Stimulated activated CD4-positive, alpha-beta T cell treated with anti-CD3 and anti-CD28 coated beads, Interleukin-12 subunit alpha, Interleukin-12 subunit beta, amount 100 ng/mL, for 48 hours (primary cell): ENCODE measurements at regions not wholly inside any gene's neighbourhood (a gene's known extent, or its start where the extent isn't known, plus 50 kb on each side); places are given as distances from the start of the nearest gene placed in this dataset.

Experiments
- DNase-seq, 3 donors: peaks; one replicate each; pipeline ENCODE4 v3.0.0-alpha.2; 2020; ENCODE audit warnings: low read depth in 2 of 3, low spot score in 1 of 3

- no peak for DNase-seq
Observed at GRCh38 chr3:99128725-99129505, 227.4 kb upstream of the DCBLD2 start.

GRCh38 chr3:99128235-99128634 lies 226.7 kb upstream of the DCBLD2 start:
- no peak for DNase-seq

- no peak for DNase-seq
Observed at GRCh38 chr3:99126316-99126715, 224.8 kb upstream of the DCBLD2 start.

- no peak for DNase-seq
Observed at GRCh38 chr3:99119385-99119784, 217.9 kb upstream of the DCBLD2 start.

DNA sequence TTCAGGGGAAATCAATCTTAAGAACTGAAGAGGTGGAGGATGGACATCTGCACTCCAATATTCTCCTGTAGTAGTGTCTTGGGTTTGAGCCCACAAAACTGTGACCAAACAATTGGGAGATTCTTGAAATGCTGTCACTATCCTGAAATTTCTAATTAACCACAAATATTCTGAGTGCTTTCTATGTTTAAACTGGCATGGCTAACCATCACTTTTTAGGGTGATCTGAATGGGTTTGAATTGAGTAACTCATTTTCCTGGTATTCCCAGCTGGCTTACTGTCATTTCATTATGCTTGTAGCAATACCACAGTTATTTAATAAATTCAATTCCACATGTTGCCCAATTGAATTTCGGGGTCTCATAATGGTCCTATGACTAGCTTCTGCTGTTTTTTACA lies 216.9 kb upstream of the DCBLD2 start:
- no peak for DNase-seq

- DNase-seq: no peak
Observed at GRCh38 chr3:99114565-99115291, 213.2 kb upstream of the DCBLD2 start.

DNA sequence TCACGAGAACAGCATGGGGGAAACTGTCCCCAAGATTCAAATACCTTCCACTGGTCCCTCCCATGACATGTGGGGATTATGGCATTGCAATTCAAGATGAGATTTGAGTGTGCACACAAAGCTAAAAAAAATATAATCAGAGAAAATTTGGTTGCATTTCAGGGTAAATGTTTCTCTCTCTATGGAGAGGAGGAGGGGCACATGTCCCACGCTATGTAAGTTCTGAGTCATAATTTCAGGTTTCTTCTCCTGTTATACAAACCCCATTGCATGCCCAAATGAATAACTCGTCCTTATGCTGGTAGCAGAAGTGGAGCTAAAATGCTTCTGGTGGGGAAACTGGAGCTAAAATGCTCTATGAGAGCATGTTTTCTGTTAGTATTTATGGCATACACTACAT lies 209.7 kb upstream of the DCBLD2 start:
- no peak for DNase-seq

DNA sequence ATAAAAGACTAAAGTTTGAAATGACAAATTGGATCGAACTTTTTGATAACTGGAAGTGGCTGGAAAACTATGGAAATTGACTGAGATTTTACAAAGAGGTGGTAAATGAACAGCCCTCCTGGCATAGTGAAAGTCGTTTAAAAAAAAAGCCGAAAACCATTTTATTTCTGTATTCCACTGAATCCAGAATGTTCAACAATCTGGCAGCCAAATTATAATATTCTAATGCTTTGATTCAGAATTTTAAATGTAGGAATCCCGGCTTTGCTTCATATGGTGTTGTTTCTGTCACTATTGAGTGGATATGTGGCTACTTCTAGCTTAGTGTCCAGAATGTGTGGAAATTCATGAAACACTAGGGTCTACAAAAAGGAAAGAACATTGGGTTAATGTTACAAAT lies 208.9 kb upstream of the DCBLD2 start:
- DNase-seq: no peak

GRCh38 chr3:99108508-99108907 lies 207.0 kb upstream of the DCBLD2 start:
- DNase-seq: no peak

DNA sequence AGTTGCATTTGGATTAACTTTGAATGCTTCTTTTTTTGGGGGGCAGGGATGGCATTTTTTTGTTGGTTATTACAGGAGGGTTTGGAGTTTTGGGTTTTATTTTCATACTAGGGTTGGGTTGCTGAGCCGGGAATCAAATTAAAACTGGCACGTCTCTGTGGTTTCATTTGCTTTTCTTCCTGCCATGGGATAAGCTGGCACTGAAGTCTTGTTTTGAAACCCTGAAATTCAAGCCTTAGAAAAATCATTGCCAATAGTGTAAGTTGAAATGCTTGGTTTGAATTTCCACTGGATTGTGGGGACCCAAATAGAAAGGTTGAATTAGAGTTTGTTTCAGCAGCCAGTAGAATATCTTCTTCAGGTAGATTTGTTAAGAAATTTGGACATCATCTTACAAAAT lies 193.1 kb upstream of the DCBLD2 start:
- no peak for DNase-seq

GRCh38 chr3:99087277-99087676 lies 185.8 kb upstream of the DCBLD2 start:
- no peak for DNase-seq

GRCh38 chr3:99084826-99085225 lies 183.3 kb upstream of the DCBLD2 start:
- no peak for DNase-seq

- no peak for DNase-seq
Observed at GRCh38 chr3:99084156-99084555, 182.7 kb upstream of the DCBLD2 start.

DNA sequence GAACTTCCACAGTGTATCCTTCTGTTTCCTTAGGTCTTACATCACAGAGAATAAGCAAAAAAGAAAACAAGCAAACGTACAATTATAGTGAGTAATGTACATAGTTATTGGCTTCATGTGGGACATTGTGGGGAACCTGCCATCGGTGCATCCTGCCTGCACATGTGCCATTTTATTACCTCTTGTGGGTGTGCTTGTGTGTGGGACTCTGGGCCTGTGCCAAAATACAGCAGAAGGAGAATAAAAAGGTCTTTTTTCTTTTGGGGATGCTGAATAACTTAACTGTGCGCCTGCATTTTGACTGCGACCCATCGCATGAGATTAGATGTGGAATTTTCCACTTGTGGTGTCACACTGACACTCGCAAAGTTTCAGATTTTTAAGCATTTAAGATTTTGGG lies 169.6 kb upstream of the DCBLD2 start:
- DNase-seq: no peak

GRCh38 chr3:99069973-99070372 lies 168.5 kb upstream of the DCBLD2 start:
- no peak for DNase-seq

GRCh38 chr3:99066863-99067262 lies 165.4 kb upstream of the DCBLD2 start:
- no peak for DNase-seq

GRCh38 chr3:99049164-99049563 lies 147.7 kb upstream of the DCBLD2 start:
- no peak for DNase-seq

DNA sequence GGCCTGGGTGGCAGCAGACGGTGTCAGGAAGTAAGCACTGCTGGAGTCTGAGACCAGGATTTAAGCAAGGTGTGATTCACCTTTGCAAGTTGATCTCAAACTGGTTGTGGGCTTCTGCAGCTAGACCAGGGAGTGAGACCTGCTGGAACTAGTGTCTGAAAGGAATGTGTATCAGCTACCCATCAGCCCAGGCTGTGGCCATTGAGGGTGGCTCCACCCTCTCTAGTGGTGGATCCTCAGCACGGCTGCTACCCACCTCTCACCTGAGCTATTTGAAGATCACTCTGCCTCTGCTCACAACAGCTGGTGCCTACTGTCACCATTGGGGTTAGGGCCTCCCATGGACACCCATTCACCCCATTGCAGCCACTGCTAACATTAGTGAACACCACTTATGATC lies 140.3 kb upstream of the DCBLD2 start:
- no peak for DNase-seq

DNA sequence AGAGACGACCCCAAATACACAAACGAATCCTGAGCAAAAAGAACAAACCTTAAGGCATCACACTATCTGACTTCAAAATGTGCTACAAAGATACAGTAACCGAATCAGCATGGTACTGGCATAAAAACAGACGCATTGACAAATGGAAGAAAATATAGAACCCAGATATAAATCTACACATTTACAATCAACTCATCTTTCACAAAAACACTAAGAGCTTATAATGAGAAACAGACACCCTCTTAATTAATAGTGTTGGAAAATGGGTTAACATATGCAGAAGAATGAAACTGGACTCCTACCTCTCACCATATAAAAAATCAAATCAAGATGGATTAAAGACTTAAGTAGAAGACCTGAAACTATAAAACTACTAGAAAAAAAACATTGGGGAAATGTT lies 130.3 kb upstream of the DCBLD2 start:
- DNase-seq: no peak

DNA sequence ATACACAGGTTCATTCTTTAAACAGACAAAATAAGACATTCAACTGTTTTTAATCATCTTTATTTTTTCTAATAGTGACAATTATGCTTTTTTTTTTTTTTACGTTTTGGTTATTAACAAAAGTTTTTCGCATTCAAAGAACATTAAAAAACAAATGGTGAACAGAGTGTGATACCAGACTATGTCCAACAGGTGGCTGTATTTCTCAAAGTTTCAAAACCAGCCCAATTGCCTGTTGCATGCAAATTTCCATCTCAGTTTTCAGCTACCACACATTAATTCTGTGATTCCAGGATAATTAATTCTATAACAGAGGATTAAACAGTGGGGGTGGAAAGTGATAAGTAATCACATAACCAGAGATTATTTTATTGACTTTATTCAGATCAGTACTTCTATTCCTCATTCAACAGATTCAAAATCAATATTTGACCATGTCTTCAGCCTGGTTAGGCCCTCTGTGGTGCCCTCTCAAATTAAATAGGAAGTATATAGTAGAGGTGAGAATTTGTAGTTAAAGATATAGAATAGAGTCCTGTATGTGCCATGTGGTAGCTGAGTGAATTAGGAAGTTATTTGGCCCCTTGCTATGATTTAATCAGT lies 122.2 kb upstream of the DCBLD2 start:
- DNase-seq: no peak

- no peak for DNase-seq
Observed at GRCh38 chr3:99021466-99021865, 120.0 kb upstream of the DCBLD2 start.

GRCh38 chr3:99016452-99016851 lies 115.0 kb upstream of the DCBLD2 start:
- DNase-seq: no peak
